PC-3 (cell line): ENCODE measurements at regions not wholly inside any gene's neighbourhood (a gene's known extent, or its start where the extent isn't known, plus 50 kb on each side); places are given as distances from the start of the nearest gene placed in this dataset.

Source experiments
- ATAC-seq: fragments of 200-7000 bp; cut with Tn5 transposase; 2 replicates; pipeline ENCODE4 v1.9.1; 2020; ENCODE audit warnings: mild to moderate bottlenecking, moderate library complexity
- BruUV-seq: library from RNA; stranded (reverse); fragments of 400-500 nt; replicated peaks from 2 replicates; lab custom pipeline; 2021; lab: Mats Ljungman, UMichigan
- CTCF ChIA-PET: fragments of 300-600 bp; sonication (Branson Sonifier 250); formaldehyde crosslinking; loops from one replicate; lab custom pipeline; 2022; ENCODE audit warnings: antibody characterized with exemption; lab: Charles Lee
- POLR2A ChIA-PET: fragments of 300-600 bp; sonication (Branson Sonifier 250); formaldehyde crosslinking; loops from one replicate; lab custom pipeline; 2022; ENCODE audit warnings: antibody characterized with exemption; ENCODE audit not compliant: unreplicated experiment; lab: Charles Lee
- DNase-seq: peaks from one replicate; pipeline ENCODE4 v3.0.0-alpha.2; 2015
- H2AFZ ChIP-seq: fragments of 300-600 bp; sonication (generic); 2 replicates; pipeline ENCODE4 v1.6.0; 2016; ENCODE audit warnings: antibody characterized with exemption, low read length
- H3F3A ChIP-seq: fragments of 300-600 bp; sonication (generic); one replicate; pipeline ENCODE4 v1.6.0; 2017; ENCODE audit warnings: antibody characterized with exemption, low read length, control low read depth, mild to moderate bottlenecking; ENCODE audit not compliant: unreplicated experiment
- H3K27ac ChIP-seq: fragments of 300-600 bp; sonication (generic); 2 replicates; pipeline ENCODE4 v1.5.1; 2016; ENCODE audit warnings: mild to moderate bottlenecking, low read length
- H3K27me3 ChIP-seq: fragments of 300-600 bp; sonication (generic); 2 replicates; pipeline ENCODE4 v1.6.1; 2016; ENCODE audit warnings: low read length, mixed read lengths
- H3K36me3 ChIP-seq: fragments of 300-600 bp; sonication (generic); 2 replicates; pipeline ENCODE4 v1.6.1; 2016; ENCODE audit warnings: low read depth, mixed run types, low read length, mixed read lengths
- H3K4me1 ChIP-seq: fragments of 300-600 bp; sonication (generic); 2 replicates; pipeline ENCODE4 v1.5.1; 2016; ENCODE audit warnings: low read length; ENCODE audit not compliant: insufficient read depth
- H3K4me2 ChIP-seq: fragments of 300-600 bp; sonication (generic); 2 replicates; pipeline ENCODE4 v1.6.0; 2016; ENCODE audit warnings: low read length
- H3K4me3 ChIP-seq: fragments of 300-600 bp; sonication (generic); 2 replicates; pipeline ENCODE4 v1.5.1; 2016; ENCODE audit warnings: mild to moderate bottlenecking, low read length, mixed read lengths
- H3K79me2 ChIP-seq: fragments of 300-600 bp; sonication (generic); 2 replicates; pipeline ENCODE4 v1.6.1; 2017; ENCODE audit warnings: low read length, mixed read lengths
- H3K9ac ChIP-seq: fragments of 300-600 bp; sonication (generic); 2 replicates; pipeline ENCODE4 v1.6.0; 2016; ENCODE audit warnings: mild to moderate bottlenecking, low read length
- H3K9me2 ChIP-seq: fragments of 300-600 bp; sonication (generic); replicated peaks from 2 replicates; pipeline ENCODE4 v1.6.1; 2016; ENCODE audit warnings: mixed run types, low read length, mixed read lengths
- H3K9me3 ChIP-seq: fragments of 300-600 bp; sonication (generic); 2 replicates; pipeline ENCODE4 v1.6.1; 2016; ENCODE audit warnings: low read length, mixed read lengths
- H4K20me1 ChIP-seq: fragments of 300-600 bp; sonication (generic); 2 replicates; pipeline ENCODE4 v1.6.1; 2016; ENCODE audit warnings: low read length, mixed read lengths
- CTCF ChIP-seq: fragments of 300-600 bp; sonication (generic); conservative IDR thresholded peaks from 2 replicates; pipeline ENCODE4 v1.5.1; 2017; ENCODE audit warnings: antibody characterized with exemption, low read depth, mild to moderate bottlenecking, low read length
- EZH2 ChIP-seq: fragments of 300-600 bp; sonication (generic); IDR thresholded peaks from one replicate; pipeline ENCODE4 v1.6.1; 2017; ENCODE audit warnings: antibody characterized with exemption, mild to moderate bottlenecking, low read length; ENCODE audit not compliant: unreplicated experiment
- EZH2phosphoT487 ChIP-seq: fragments of 300-600 bp; sonication (generic); IDR thresholded peaks from 2 replicates; pipeline ENCODE4 v1.6.1; 2018; ENCODE audit warnings: mild to moderate bottlenecking, antibody characterized with exemption, low read length, borderline replicate concordance
- intact Hi-C: fragments of 100-400 bp; cut with micrococcal nuclease; formaldehyde crosslinking; loops from 2 replicates; pipeline ENCODE4 v1.9.0; 2023

GRCh38 chr1:70907563-70908310 lies 139.9 kb downstream of the PTGER3 start:
- no peaks in the 10 kb centered on the region for H3K9me2 ChIP-seq

GRCh38 chr1:70909262-70909822 lies 138.3 kb downstream of the PTGER3 start:
- Histone ChIP-seq H3K27ac (no peak overlapping the region), H3K79me2 (no peaks in the 10 kb centered on the region), H3K4me2 (no peak overlapping the region), H3K27me3 (peaks cover 25% of the 10 kb centered on the region), H4K20me1 (no peaks in the 10 kb centered on the region), H3K36me3 (no peaks in the 10 kb centered on the region), H3K9me3 (no peaks in the 10 kb centered on the region), H3F3A (no peaks in the 10 kb centered on the region), H2AFZ (no peak overlapping the region), H3K4me3 (no peak overlapping the region), H3K9me2 (no peaks in the 10 kb centered on the region), H3K9ac (no peak overlapping the region), H3K4me1 (no peaks in the 10 kb centered on the region)
- ATAC-seq (no peak), DNase-seq (no peak)
- intact Hi-C loops = no loop called here
- BruUV-seq = no TSS peak
- POLR2A ChIA-PET = no interaction called here
- no peak for TF ChIP-seq EZH2
- no peak for TF ChIP-seq EZH2phosphoT487
- TF ChIP-seq CTCF = no peak
- CTCF ChIA-PET = no interaction called here

More at GRCh38 chr1:70907563-70908310, 139.9 kb downstream of the PTGER3 start:
- Histone ChIP-seq H3K9ac (no peak overlapping the region), H3K4me1 (no peaks in the 10 kb centered on the region), H3K27me3 (peaks cover 27% of the 10 kb centered on the region), H3K36me3 (no peaks in the 10 kb centered on the region), H3K4me2 (no peak overlapping the region), H2AFZ (no peak overlapping the region), H3K79me2 (no peaks in the 10 kb centered on the region), H3F3A (no peaks in the 10 kb centered on the region), H4K20me1 (no peaks in the 10 kb centered on the region), H3K9me3 (no peaks in the 10 kb centered on the region), H3K4me3 (no peak overlapping the region), H3K27ac (no peak overlapping the region)
- TF ChIP-seq CTCF (no peak), EZH2 (no peak)
- ChIA-PET POLR2A (no interaction called here), CTCF (no interaction called here)
- DNase-seq = no peak
- intact Hi-C loops = no loop called here
- no TSS peak for BruUV-seq
- no peak for ATAC-seq

- H3K27ac ChIP-seq = no peak overlapping the region
- H2AFZ ChIP-seq = no peak overlapping the region
- ChIA-PET POLR2A (no interaction called here), CTCF (no interaction called here)
- peaks cover 25% of the 10 kb centered on the region for H3K27me3 ChIP-seq
- no peaks in the 10 kb centered on the region for H3K79me2 ChIP-seq
- H3K4me1 ChIP-seq = no peaks in the 10 kb centered on the region
- DNase-seq (no peak), ATAC-seq (no peak)
- H3K9me2 ChIP-seq = no peaks in the 10 kb centered on the region
- TF ChIP-seq EZH2 (no peak), CTCF (no peak), EZH2phosphoT487 (no peak)
- no peak overlapping the region for H3K9ac ChIP-seq
- intact Hi-C loops = no loop called here
- H3F3A ChIP-seq = no peaks in the 10 kb centered on the region
- no peak overlapping the region for H3K4me2 ChIP-seq
- no peaks in the 10 kb centered on the region for H4K20me1 ChIP-seq
- no peaks in the 10 kb centered on the region for H3K36me3 ChIP-seq
- no peak overlapping the region for H3K4me3 ChIP-seq
- no TSS peak for BruUV-seq
- H3K9me3 ChIP-seq = no peaks in the 10 kb centered on the region
These were observed 137.6 kb downstream of the PTGER3 start for GRCh38 chr1:70910013-70910412.
